NCI-H146 treated with DMSO at 0.1 percent for 48 hours (cell line): ENCODE measurements at regions not wholly inside any gene's neighbourhood (a gene's known extent, or its start where the extent isn't known, plus 50 kb on each side); places are given as distances from the start of the nearest gene placed in this dataset.

Experiments used
- DNase-seq: peaks from one replicate; lab custom pipeline; 2025; ENCODE audit not compliant: unreplicated experiment; lab: John Stamatoyannopoulos, UW

DNA sequence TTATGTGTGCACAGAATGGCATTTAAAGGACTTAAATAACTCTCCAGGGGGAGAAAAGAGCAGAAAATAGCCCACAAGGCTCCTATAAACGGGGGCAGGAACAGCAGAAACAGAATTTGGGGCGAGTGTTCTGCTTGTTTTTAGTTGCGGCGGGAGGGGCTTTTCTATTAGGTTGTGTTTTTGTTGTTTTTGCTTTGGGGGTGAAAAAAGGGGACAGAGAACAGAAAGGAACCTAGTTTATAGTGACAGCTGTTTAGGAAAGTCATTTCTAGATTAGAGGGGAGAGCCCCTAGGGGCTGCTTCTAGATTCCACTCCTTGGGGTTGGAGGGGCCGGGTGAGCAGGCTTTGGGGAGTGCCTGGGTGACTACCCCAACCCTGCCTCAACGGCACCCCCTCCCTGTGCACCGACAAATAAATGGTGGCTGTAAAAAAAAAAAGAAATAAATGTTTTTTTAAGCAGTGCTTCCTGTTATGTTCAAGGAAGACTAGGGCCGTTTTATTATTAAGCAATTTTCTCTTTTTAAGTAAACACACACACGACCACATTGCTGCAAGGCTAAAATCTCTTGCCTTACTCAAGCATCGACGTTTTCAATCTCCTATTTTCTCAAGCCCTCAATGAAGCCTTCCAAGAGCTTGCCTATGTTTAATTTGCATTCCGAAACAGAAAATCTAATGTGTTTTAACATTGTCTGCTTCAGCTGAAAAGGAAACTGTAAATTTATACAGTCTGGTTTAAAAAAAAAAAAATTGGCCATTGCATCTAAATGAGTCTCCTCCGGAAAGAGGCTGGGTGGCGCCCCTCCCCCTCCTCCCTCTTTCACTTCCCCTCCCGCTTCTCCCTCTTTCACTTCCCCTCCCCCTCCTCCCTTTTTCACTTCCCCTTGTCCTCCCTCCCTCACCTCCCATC, 123.3 kb upstream of the TBL1X start:
- DNase-seq, result peak; percentile 5

- DNase-seq, result peak; percentile 58
These were observed 122.3 kb upstream of the TBL1X start for GRCh38 chrX:9342561-9343051.

DNA sequence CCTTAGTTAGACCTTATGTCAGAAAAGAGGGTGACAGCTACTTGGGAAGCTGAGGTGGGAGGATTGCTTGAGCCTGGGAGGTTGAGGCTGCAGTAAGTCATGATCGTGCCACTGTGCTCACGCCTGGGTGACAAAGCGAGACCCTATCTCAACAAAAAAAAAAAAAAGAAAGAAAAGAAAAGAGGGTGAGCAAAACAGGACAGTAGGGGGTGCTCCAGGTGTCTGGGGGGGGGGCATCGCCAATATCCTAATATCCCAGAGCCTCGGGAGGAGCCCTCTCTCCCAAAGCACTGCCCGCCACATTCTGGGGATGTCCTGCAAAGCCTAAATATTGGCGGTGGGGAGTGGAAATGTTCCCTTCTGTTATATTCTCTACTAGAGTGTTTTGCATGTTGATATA, 120.9 kb upstream of the TBL1X start:
- no peak for DNase-seq

- no peak for DNase-seq
These were observed 118.9 kb upstream of the TBL1X start for GRCh38 chrX:9345957-9346356.

GRCh38 chrX:9349572-9350494, 115.0 kb upstream of the TBL1X start:
- no peak for DNase-seq

GRCh38 chrX:9351126-9351525, 113.7 kb upstream of the TBL1X start:
- DNase-seq, result no peak

DNA sequence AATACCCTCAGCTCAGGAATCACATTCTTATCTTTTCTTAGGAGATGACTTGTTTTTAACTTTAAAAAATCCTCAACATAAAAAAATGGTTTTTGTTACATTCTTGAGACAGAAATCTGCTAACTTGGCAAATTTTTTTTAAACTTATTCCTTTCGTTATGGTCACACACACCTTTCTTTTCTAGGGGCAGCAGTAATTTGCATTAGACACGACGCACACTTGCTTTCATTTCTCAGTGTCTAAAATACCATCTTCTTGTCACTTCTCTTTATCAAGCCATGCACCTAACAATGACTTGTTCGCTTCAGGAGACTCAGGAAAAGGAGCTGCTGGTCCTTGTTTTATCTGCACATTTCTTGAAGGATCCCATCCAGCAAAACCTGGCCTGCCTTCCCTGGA, 112.6 kb upstream of the TBL1X start:
- DNase-seq, result no peak

DNA sequence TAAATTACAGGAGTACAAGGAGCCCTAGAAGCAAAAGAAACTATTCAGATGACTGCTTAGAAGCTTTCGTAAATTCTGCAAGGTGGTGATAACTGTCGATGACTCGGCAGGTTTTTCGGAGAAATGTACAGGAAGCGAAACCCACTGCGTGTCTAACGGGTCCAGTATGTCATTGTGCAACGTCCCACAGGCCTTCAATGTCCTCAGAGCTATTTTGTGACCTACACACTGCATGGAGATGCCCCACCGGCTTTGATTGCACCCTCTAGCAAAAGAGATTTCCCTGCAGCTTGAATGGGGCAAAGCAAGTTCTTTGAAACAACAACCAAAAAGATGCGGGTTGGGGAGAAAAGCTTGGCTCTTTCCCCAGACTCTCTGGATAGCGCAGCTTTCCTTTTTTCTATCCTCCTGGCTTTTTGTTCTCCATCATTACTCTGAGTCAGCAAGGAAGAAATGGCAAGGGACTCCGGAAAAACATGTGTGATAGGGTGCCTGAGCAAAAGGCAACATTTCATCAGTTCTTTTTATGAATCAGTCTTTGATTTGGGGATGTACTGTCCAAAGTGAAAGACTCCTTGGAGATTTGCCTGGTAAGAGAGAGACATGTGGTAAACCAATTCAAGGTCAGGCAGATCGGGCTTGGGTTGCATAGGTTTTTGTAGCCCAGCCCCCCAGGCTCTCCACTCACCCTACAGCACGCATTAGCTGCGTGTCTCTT, 112.0 kb upstream of the TBL1X start:
- no peak for DNase-seq

DNA sequence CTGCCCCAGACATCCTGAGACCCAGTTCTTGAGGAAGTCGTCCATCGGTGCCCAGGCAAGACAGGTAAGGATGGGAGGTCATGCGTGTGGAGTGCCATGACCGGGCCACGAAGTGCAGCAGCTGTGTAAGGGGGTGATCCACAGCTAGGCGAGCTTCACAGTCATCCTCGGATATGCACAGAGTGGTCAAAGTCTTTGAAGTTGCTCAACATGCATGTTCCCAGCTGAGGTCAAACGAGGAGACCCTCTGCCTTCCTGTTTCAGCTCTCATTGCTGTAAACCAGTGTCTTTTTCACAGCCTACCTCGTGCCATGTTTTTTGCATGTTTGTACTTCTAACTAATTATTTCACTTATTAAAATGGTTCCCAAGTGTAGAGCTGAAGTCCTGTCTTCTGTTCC, 109.9 kb upstream of the TBL1X start:
- no peak for DNase-seq

DNA sequence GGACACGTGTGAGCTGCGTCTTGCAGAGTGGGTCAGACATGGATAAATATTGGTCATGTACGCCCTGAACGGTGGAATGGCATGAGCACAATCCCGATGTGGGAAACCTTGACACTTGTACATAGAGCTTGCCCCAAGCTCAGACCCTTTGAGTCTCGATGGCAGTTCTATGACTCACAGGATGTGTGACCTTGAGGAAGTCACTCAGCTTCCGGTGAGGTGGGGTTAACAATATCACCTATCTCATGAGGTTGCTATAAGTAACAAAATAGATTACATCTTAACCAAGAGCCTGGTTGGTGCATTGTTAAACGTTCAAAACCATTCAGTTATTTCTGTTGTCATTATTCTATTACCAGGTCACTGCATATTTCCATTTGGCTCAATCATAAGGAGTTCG, 109.1 kb upstream of the TBL1X start:
- no peak for DNase-seq

DNA sequence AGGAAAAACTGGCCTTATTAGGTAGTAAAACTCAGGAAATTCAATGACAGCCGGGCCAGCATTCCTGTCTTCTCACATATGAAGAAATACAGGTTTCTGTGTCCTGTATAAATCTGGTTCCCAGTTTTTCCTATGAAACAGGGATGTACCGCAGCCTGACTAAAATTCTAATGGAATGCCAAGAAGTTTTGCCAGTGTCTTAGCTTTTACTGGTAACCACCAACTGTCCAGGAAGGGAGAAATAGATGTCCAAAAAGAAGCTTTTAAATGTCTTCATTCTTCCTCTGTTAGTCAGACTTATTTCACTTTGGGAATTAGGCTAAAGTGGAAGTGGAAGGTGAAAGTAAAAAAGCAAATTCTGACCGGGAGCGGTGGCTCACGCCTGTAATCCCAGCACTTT, 108.0 kb upstream of the TBL1X start:
- no peak for DNase-seq

GRCh38 chrX:9357518-9358114, 107.2 kb upstream of the TBL1X start:
- DNase-seq, result peak; percentile 3

GRCh38 chrX:9362363-9362928, 102.4 kb upstream of the TBL1X start:
- DNase-seq, result no peak

GRCh38 chrX:9367421-9367820, 97.4 kb upstream of the TBL1X start:
- no peak for DNase-seq

DNA sequence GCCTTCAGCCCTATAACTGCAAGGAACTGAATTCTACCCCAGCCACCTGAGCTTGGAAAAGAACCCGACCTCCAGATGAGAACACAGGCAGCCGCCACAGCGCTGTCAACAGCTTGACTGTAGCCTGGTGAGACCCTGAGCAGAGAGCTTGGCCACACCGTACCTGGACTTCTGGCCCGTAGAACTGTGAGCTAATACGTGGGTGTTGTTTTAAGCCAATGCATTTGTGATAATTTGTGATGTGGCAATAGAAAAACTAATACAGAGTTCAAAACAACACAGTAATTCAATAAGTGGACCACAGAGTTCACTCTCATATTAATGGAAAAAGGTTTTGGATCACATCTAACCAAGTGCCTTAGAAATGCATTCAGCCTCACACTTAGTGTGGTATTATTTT, 96.6 kb upstream of the TBL1X start:
- DNase-seq, result no peak

DNA sequence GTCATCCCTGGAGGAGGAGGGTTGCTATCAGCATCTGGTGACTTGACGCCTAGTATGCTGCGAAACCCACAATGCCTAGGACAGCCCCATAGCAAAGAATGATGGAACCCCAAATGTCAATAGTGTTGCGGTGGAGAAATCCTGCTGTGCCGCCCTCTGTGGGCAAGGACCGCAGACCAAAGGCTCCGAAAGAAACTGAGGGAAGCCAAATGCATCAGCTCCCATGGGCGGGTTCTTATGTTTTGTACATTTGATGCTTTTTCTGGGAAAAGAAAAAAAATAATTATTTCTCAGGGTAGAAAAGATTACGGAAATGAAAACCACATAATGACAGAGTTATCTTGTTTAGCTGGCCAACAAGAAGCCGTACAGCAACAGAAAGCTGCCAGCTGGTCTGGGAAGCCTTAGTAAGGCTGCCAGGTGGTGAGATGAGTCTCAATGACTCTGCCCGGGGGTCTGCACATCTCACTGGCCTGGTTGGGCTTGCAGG, 95.0 kb upstream of the TBL1X start:
- DNase-seq, result no peak

- no peak for DNase-seq
These were observed 94.0 kb upstream of the TBL1X start for GRCh38 chrX:9370893-9371292.

GRCh38 chrX:9372866-9373265, 92.0 kb upstream of the TBL1X start:
- no peak for DNase-seq

GRCh38 chrX:9373789-9374188, 91.1 kb upstream of the TBL1X start:
- DNase-seq, result no peak

DNA sequence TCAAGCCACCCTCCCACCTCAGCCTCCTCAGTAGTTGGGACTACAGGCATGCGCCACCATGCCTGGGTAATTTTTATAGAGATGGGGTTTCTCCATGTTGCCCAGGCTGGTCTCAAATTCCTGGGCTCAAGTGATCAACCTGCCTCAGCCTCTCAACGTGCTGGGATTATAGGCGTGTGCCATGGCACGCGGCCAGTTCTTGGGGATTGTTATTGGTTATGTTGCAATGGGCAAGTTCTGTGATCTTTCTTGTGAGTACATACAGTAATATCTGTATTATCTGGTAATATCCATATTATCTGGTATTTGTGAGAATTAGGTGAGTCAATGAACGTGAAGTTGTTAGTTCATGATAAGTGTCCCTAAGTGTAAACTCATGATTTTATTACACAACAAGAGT, 90.3 kb upstream of the TBL1X start:
- no peak for DNase-seq
